ENCODE measurements at regions not wholly inside any gene's neighbourhood (a gene's known extent, or its start where the extent isn't known, plus 50 kb on each side); places are given as distances from the start of the nearest gene placed in this dataset.

DNA sequence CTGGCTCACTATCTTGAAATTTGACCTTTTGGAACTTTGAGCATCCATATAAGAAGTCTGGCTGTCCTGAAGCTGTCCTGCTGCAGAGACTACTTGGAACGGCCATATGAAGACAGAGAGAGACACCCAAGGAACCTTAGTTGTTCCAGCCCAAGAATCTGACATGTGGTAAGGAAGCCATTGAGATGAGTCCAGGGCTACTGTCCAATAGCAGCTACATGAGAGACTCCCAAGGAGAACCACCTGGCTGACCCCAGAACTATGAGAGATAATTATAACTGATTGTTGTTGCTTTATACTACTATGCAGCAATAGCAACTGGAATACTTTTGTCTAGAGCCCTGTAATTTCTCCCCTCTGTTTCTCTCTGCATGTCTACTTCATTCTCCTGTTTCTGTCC lies 234.3 kb upstream of the TANK start:
- no peak for DNase-seq

DNA sequence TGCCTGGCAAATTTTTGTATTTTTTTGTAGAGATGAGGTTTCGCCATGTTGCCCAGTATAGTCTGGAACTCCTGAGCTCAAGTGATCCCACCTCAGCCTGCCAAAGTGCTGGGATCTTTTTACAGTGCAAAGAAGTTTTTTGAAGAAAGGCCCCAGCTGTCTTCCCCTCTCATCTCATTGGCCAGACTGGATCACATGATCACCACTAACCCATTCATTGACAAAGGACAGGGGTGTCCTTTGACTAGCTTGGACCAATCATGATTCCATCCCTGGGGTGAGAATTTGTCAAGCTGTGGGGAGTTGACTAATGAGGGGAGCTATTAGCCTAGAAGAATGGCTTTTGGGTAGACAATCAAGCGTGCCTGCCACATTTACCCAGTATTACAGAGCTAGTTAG lies 232.9 kb upstream of the TANK start:
- DNase-seq: no peak

DNA sequence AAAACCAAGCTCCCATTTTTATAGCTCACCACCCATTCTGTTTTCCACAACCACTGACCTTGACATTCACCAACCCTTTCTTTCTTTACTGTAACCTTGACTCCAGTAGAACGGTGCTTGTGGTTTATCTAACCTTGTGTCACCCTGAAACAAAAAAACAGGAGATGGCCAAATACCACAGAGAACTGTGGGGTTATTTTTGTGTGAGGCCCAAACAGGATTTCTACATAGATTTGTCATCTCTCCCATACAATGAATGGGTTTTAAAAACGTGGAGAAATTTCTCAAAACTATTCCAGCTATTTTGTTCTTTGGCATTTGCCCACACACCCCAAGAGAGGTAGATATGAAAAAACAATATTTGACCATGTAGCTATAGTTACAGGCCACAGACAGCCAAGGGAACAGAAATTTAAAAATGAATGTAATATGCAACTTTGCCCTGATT lies 231.3 kb upstream of the TANK start:
- peak; percentile 89 for DNase-seq

DNA sequence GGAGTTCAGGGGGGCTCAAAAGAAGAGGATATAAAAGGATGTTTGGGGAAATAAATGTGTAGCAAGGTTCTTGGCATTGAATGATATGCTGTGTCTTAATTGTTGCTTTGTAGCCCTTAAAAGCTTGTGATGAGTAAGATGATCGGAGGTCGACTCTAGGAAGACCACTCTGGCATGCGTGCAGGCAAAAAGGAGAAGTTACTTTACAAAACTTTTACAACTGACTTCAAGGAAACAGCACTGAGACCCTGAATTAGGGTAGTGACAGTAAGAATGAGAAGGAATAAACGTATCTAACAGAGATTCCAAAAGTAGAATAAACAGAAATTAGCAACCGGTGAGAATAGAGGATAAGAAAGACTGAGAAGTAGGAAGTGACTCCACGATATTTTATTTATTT lies 228.7 kb upstream of the TANK start:
- DNase-seq: no peak

DNA sequence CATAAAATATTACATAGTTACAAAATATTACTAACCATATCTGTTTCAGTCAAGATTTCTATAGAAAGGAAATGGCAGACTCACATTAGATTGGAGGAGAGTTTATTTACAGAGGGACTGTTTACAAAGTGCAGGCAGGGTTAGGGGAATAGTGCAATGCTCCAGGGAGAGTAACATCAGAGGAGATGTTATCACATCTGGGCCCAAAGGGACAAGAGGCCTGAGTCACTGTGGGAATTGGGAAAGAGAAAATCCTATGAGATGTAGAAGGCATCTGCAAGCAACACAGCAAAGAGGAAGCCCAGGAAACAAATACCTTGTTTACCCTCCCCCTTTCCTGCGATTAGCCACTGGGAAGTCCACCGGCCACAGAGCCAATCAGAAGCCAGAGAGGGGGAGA lies 227.3 kb upstream of the TANK start:
- no peak for DNase-seq

DNA sequence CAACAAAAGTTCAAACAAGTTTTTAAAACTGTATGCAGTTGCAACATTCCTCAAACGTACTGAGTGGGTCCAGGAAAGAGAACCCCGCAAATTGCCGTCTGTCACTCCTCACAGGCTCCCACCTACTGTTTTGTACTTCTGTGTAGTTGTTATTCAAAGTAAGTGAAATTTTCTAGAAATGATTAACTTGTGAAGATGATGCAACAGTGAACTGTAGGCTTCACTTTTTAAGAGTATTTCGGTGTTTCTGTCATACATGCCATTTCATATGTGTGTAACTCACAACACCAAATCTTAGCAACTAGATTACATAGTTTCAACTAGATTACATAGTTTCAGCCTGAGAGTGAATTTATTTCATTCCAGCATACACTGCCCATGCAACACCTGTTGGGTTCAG lies 226.0 kb upstream of the TANK start:
- peak; percentile 34 for DNase-seq

DNA sequence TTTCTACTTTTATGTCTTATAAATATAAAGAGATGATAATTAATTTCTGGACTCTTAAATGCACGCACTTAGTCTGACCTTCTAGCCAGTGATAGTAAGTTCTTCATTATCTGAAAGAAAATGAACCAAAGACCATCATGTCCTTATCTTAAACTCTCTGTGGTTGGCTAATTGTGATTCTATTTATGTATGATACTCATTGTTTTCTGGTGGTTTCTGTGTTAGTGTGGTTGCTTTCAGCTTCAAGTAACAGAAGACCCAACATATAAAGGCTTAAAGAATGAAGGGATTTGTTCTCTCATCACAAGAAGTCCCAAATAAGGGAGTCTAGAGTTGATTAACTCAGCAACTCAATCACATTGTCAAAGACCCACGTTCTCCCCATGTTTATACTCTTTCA lies 225.2 kb upstream of the TANK start:
- no peak for DNase-seq

DNA sequence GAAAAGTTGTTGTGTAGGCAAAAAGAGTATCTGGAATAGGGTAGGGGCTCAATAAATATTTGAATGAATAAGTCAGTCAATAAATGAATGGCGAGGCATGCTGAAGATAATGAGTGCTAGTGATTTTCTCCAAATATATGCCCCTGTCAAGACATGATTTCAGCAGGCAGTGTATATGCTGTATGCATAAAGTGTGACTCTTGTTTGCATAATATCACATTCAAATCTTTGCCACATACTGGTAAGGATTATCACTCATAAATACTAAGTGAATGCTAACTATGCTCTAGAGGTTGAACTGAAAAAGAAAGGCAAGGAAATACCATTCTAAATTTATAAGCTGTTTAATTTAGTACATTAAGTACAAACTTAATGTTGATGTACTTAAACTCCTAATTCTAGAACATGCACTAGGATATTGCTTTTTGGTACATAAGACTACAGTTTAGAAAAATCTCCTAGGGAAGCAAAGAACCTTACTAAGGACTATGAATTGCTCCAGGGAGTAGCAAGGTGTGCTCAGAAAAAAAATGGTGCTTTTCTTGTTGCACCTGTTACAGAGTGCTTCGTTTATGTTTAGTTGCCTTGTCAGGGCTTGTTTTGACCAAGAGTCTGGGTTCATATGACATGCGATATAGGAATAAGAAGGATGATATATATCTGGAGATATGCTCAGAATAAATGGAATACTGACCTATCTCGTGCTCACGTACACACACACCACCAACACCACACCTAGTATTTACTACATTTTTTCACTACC lies 224.0 kb upstream of the TANK start:
- DNase-seq: no peak

DNA sequence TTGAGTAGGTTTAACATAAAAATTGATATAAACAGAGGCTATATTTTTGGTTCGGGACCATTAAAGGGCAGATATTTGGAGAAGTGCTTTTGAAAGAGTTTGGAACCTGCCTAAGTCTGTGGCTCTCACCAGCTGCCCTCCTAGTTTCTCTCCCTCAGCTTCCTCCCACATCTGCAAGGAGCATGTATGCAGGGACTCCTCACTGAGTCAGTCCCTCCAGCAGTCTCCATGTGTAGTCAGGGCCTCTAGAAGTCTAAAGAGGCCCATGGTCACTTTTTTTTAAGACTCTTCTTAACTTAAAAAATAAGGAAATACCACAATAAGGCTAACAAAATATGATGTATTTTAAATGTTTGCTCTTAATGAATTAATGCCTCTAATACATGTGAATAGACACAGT lies 220.0 kb upstream of the TANK start:
- no peak for DNase-seq

DNA sequence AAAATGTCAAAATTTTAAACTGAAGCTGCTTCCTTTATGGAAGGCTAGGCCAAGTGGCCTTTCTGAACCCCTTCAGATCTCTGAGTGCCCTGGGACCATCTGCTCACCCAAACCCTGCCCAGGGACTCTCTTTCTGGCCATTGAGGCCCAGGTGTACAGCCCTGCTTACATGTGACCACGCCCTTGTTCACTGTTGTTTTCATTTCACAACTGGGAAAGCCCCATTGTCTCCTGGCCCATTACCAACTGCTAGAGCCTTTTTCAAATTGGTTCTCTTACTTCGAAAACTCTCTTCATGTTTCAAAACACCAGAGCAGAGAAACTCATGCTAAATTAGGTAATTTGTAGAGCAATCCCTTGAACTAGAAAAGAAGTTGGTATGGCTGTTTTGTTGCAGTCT lies 219.5 kb upstream of the TANK start:
- no peak for DNase-seq

DNA sequence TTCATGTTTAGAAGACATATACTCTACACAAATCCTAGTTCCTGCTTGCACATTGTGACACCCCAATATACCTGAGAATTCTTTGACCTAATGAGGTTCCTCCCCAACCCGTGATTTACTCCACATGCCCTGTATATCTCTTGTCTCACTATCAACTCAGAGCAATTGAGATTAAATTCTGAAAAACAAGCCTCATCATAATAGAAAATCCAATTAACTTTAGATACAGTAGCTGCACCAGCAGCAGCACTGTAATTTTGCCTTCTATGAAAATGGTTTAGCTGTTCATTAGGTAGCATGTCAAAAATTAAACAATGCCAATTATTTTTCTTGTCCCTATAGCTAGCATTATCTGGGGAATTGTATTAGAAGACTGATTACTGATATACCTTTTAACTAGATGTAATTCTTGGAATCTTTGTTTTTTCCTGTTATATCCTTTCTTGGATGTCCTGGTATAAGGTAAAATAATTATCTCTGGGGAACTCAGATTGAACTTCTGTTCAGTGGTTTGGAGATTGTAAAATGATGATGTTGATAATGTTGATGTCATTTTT lies 218.9 kb upstream of the TANK start:
- DNase-seq: no peak

DNA sequence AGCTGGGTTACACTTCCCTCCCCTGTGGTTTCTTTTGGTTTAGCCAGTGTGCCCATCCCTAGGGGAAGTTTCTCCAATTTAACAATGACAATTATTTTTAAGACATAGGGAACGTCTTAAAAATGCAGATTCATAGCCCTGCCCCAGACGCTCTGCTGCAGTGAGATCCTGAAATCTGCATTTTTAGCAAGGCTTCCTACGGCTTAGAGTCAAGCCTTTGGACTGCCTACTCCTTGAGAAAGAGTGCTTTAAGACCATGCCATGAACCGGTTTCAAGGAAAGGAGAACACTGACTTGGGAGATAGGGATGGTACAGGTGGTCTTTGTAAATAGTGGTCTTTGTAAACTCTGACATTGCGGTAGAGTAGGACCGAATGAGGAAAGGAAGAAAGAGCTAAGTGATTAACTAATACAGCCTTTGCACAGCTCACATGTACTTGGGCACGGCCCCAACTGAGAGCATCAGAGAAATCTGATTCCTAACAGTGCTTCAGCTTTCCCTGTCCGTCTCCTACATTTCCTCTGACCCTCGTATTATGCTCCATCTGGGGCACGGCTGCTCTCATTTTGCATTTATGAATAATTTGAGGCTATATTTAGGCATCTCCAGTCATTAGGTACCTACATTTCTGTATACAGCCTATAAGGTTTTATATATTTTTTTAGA lies 217.6 kb upstream of the TANK start:
- DNase-seq: peak; percentile 49

DNA sequence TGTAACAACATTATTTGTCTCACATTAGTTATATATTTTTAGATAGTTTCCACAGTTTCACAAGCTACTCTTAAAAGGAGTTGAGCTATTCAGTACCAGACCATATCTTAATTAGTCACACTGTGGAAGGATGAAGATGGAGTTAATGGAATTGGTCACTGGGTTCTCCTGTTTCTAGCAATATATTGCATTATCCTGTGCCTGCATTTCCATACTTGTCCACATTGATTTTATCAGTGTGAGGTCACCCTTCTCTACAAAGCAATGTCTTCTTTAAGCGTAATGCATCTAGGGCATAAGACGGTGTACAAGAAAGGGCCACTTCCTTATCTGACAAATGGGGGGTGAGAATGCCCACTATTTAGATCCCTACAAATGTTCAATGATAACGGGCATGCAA lies 216.8 kb upstream of the TANK start:
- no peak for DNase-seq

DNA sequence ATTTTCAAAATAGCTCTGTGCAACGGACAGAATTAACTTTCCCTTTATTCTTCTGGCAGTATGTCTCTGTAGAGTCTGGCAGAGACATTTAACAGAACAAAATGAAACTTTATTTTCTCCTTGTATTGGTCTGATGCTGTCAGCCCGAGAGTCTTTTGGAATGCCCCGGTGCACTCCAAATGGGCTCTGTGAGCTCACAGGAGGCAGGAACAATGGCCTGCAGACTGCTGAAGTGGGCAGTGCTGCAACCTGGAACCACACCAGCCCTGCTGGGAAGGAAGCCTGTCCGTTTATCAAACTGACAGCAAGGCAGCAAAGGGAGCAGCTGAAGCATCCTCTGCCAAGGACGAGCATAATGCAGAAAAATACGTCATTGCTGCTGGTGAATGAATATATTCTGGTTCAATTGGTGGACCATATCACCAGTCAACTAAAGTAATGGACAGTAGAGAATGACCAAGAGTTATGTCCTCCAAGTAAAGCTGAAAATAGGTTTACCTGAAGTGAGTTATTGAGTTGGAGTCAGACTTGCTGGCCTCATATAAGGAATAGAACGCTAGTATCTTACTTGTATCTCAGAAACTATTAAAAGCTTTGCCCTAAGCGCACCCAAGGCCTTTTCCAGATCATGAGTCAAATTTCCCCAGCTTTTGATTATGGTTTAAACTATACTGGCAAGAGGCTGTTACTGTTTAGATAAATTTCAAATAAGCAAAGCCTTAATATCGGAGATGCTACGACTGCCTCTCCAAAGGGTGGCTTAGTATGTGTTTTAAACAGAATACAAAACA lies 207.6 kb upstream of the TANK start:
- peak; percentile 66 for DNase-seq

DNA sequence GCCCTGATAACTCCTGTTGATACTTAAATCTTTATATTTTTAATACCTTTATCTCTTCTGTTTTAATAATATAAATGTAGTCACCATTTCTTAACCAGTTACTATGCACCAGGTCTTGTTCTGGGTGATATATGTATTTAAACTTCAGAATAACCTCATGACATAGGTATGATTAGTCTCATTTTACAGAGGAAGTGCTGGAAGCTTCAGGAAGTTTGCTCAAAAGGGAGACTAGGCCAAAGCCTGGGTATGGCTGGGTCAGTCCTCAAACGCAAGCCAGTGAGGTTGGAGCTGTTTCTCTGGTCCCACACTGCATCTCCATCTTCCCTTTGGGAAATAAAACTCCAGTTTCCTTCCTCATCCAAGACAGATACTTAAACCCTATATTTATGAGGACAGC lies 204.7 kb upstream of the TANK start:
- DNase-seq: no peak

DNA sequence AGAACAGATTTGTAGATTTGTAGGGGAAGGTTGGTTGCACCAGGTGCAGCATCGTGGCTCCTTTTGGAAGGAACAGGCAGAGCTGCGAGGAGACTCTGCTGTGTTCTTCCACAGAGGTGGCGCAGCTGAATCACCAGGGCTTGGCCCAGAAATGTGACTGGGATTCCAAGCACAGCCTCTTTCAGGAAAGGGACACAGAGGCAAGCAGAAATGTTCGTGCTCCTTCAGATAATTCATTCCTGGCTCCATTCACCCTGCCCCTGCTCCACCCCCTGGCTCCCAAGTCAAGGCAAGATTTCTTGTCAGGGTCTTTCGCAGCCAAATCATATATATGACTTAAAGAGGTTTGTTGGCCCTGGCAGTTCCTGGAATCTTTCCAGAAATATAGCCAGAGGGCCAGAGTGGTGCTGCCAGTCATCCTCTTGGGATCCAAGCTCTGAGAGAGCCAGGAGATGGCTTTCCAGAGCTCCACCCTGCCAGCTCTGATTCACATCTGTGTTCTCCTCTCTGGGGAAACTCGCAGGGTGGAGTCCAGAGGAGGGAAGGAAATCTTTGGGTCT lies 203.9 kb upstream of the TANK start:
- no peak for DNase-seq

DNA sequence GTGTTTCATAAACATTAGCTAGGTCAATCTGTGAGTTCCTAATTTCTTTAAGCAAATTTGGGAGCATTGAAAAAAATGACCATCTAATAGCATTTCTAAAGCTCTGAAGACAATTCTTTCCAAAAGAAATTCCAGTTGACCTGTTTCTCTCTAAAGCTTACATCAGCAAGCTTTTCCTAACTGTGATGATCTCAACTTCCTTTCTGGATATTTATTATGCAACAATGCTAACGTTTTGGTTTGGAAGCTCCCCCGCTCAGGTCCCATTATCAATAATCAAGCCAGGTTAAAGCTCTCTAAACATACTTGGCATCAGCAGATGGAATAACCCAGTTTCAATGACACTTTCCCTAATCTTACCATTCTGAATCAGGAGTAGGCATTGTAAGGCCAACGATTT lies 196.3 kb upstream of the TANK start:
- DNase-seq: peak; percentile 22

DNA sequence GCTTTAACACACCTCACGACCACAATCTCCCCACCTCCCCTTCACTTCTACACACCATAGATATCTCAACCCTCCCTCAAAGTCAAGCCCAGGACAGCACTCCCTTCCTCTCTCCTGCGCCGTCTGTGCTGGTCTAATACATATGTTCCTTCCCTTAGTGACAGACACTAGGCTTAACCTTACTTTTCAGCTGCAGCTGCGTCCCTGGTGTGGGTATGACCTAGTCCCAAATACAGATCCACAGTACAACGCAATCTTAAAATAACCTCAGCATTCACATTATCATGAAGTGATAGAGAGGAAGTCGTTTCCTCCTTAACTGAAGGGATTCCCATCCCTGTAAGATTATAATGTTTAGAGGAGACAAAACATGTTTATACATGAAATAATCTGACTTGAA lies 192.7 kb upstream of the TANK start:
- DNase-seq: no peak

DNA sequence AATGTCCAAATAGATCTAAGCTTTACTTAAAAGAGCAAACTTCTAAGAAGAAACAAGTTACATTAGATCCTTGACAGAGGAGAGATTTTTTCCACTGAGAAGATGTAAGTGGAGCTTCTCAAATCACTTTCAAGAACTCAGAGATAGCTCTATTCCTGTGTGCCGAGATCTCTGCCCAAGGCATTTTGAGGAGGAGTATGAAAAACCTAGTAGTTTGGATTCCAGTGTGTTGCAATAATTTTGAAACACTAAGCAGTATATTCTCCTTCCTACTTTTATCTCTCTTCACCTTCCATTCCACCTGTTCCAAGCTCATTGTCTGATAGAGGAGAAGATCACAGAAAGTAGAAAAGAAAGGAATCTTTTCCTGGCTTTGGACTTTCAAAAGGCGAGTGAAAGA lies 192.0 kb upstream of the TANK start:
- DNase-seq: no peak

DNA sequence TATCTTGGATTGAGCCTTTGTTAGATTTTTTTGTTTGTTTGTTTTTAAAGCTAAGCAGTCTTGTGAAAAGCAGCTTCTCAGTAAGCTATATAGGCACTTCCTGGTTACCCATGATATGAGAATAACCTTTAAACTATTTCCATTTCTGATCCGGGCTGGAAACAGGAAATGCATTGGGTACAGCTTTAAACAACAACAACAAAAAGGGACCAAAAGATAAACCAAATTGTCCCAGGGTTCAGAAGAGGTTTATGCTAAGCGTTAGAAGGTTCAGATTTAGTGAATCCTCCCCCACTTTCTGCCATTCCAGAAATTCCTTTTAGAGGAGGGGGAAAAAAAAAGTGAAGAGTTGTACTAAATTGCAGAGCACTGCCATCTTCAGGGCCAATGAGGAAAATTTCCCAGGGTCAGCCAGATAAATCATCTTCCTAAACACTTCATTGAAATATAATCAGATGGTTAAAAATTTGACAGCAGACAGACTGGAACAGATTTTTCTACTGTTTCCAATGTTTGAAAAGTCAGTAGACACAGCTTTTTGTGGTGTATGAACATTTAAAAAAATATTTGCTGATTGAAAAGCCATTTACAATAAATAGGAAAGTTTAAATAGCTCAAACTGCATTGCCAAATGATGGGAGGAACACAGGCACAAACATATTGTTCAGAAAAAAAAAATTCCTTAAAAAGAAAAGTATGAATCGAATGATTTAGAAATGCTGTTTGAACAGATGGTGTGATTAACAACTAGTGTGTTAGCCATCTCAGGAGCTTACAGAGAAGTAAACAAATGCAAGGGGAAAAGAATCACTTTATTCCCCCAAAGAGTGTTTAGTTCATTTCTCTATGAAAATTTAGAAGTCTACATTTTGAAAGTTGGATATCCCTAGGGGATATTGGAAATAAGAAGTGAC lies 189.9 kb upstream of the TANK start:
- DNase-seq: peak; percentile 89

DNA sequence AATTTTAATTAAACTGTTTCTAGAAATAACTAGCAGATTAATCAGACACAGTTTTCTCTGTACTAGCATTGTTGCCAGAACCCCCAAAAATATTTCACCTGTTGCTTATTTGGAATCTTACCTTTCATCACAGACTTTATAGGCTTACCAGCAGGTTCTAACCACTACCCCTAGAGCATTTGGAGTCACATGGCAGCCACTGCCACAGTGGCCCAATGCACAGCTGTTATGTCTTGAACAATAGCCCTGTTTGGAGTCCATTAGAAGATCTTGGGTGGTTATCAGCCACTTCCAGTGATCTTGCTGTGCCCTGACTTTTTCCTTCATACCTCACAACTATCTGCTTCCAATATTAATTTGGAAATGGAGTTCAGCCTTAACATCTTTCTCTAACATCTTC lies 186.2 kb upstream of the TANK start:
- no peak for DNase-seq

DNA sequence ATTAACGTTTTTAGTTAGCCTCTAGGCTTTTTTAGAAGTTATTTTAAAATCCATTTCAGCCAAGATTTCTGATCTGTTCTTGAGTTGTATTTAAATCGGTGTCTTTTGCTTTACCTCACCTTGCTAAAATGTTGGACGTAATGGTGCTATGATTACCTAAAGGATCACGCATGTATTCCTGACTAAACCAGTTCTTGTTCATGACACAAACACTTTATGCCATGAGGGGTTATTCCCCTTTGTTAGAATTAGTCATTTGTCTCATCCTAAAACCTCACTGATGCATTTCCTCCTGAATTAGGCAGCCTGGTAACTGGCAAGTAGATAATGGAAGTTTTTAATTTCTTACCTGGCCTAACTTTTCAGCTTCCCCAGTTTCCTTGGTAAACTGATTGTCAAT lies 185.4 kb upstream of the TANK start:
- DNase-seq: no peak

Measured in fibroblast of upper back skin (primary cell).